AG04450 (cell line): ENCODE measurements at regions not wholly inside any gene's neighbourhood (a gene's known extent, or its start where the extent isn't known, plus 50 kb on each side); places are given as distances from the start of the nearest gene placed in this dataset.

Source experiments
- CTCF ChIA-PET: fragments of 300-600, 350-600 bp; formaldehyde crosslinking; extraction: SDS; loops from one replicate; lab custom pipeline; 2022; ENCODE audit warnings: antibody characterized with exemption, inconsistent platforms; lab: Charles Lee
- POLR2A ChIA-PET: fragments of 350-600 bp; formaldehyde crosslinking; extraction: SDS; loops from one replicate; lab custom pipeline; 2021; ENCODE audit warnings: antibody characterized with exemption, inconsistent platforms; lab: Yijun Ruan, JAX
- DNase-seq: peaks from one replicate; pipeline ENCODE4 v3.0.0-alpha.2; 2011; ENCODE audit warnings: low read depth, low spot score
- H3K27ac ChIP-seq: one replicate; pipeline ENCODE4 v1.5.1; 2012; ENCODE audit warnings: low read depth, low read length, control low read depth
- H3K27me3 ChIP-seq: one replicate; pipeline ENCODE4 v1.6.0; 2012; ENCODE audit warnings: low read length; ENCODE audit not compliant: control insufficient read depth, insufficient read depth
- H3K4me3 ChIP-seq: 2 replicates; pipeline ENCODE4 v1.5.1; 2011; ENCODE audit warnings: mild to moderate bottlenecking, low read depth, low read length, control low read depth
- H3K9me3 ChIP-seq: 2 replicates; pipeline ENCODE4 v1.5.1; 2012; ENCODE audit warnings: low read length; ENCODE audit not compliant: control insufficient read depth, insufficient read depth
- CTCF ChIP-seq: IDR thresholded peaks from 2 replicates; pipeline ENCODE4 v1.5.1; 2011; ENCODE audit warnings: low read depth, low read length, control low read depth, inconsistent platforms

- H3K27ac ChIP-seq: no peak overlapping the region
These were observed 970.2 kb downstream of the SORCS3 start for GRCh38 chr10:105611244-105611798.

GRCh38 chr10:105609451-105609850 is 968.4 kb downstream of the SORCS3 start:
- no peak for TF ChIP-seq CTCF

More at GRCh38 chr10:105611244-105611798, 970.2 kb downstream of the SORCS3 start:
- no peaks in the 10 kb centered on the region for H3K27me3 ChIP-seq
- TF ChIP-seq CTCF: no peak
- ChIA-PET POLR2A (no interaction called here), CTCF (no interaction called here)
- no peak for DNase-seq
- H3K4me3 ChIP-seq: no peak overlapping the region
- H3K9me3 ChIP-seq: peaks cover 8% of the 10 kb centered on the region

GRCh38 chr10:105605918-105606317 is 964.8 kb downstream of the SORCS3 start:
- H3K4me3 ChIP-seq: no peak overlapping the region
- DNase-seq: no peak
- ChIA-PET POLR2A (no interaction called here), CTCF (no interaction called here)
- peaks cover 7% of the 10 kb centered on the region for H3K9me3 ChIP-seq
- no peak for TF ChIP-seq CTCF
- no peaks in the 10 kb centered on the region for H3K27me3 ChIP-seq
- H3K27ac ChIP-seq: no peak overlapping the region

More at GRCh38 chr10:105609451-105609850, 968.4 kb downstream of the SORCS3 start:
- H3K27me3 ChIP-seq: no peaks in the 10 kb centered on the region
- no peak overlapping the region for H3K27ac ChIP-seq
- H3K9me3 ChIP-seq: peaks cover 10% of the 10 kb centered on the region
- no peak for DNase-seq
- H3K4me3 ChIP-seq: no peak overlapping the region
- ChIA-PET POLR2A (no interaction called here), CTCF (no interaction called here)

GRCh38 chr10:105605104-105605503 is 964.0 kb downstream of the SORCS3 start:
- Histone ChIP-seq H3K4me3 (no peak overlapping the region), H3K27me3 (no peaks in the 10 kb centered on the region), H3K9me3 (peaks cover 4% of the 10 kb centered on the region; the same call in 1 of the 2 replicates), H3K27ac (no peak overlapping the region)
- TF ChIP-seq CTCF: no peak
- ChIA-PET POLR2A (no interaction called here), CTCF (no interaction called here)
- DNase-seq: no peak

- TF ChIP-seq CTCF: no peak
- H3K27me3 ChIP-seq: no peaks in the 10 kb centered on the region
- no peaks in the 10 kb centered on the region; the same call in 1 of the 2 replicates for H3K9me3 ChIP-seq
- POLR2A ChIA-PET: no interaction called here
- no peak overlapping the region for H3K27ac ChIP-seq
- H3K4me3 ChIP-seq: no peak overlapping the region
- CTCF ChIA-PET: no interaction called here
- DNase-seq: no peak
These were observed 957.1 kb downstream of the SORCS3 start for GRCh38 chr10:105598207-105598606.
